Hematopoietic multipotent progenitor cell treated with erythropoietin and hydrocortisone succinate and interleukin-3 and kit ligand, for 4 days (in vitro differentiated cells): ENCODE measurements at regions not wholly inside any gene's neighbourhood (a gene's known extent, or its start where the extent isn't known, plus 50 kb on each side); places are given as distances from the start of the nearest gene placed in this dataset.

Source experiments
- DNase-seq: peaks from one replicate; pipeline ENCODE4 v3.0.0-alpha.2; 2015

DNA sequence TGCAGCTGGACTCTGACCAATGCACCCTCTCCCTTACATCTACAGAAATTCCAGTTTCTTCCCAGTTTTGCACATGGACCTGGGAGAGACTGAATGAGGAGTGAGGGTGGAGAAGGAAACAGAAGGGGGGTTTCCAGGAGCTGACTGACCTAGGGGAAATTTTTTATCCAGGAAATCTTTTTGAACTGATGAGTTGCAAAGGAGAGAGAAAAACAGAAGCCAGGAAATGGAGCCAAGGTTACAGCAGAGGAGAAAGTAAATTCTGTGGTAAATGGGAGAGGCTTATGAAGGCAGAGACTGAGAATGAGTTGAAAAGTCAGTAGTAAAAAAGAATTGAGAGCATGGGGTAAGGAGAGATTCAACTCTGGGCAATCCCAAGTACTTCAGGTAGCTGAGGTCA, 192.8 kb downstream of the SMIM20 start:
- no peak for DNase-seq

DNA sequence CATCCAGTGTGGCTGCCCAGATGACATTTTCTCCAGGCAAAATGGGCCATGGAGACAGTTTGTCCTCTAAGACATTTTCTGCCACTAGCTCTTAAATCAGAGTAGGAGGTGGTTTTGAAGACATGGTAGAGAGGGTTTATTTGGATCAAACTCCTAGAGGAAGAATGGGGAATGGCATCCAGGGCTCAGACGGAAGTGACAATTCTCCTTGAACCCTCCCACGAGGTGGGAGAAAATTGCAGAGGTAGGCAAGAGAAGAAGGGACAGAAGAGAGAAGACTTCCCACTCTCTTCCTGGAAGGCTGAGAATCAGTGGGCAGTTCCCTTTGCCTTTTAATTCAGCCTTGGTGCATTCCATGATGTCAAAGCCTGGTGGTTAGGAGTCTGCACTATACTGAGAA, 194.0 kb downstream of the SMIM20 start:
- DNase-seq, result no peak

DNA sequence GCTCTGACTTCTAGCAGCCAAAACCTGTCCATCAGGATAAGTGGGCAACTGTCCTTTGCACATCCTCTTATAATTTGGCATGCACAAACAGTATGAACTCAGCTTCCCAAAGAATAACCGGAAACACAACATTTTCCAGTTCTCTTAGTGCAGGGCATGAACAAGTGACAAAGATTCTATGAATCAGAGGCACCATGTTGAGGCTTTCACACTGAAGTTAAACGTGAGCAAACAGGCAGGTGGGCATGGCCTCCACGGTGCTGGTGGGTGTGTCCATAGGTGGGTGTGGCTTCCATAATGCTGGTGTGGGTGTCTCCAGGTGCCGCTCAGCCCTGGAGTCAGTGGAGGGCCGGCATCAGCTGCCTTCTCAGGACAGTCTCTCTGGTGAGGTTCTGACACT, 196.5 kb downstream of the SMIM20 start:
- no peak for DNase-seq

DNA sequence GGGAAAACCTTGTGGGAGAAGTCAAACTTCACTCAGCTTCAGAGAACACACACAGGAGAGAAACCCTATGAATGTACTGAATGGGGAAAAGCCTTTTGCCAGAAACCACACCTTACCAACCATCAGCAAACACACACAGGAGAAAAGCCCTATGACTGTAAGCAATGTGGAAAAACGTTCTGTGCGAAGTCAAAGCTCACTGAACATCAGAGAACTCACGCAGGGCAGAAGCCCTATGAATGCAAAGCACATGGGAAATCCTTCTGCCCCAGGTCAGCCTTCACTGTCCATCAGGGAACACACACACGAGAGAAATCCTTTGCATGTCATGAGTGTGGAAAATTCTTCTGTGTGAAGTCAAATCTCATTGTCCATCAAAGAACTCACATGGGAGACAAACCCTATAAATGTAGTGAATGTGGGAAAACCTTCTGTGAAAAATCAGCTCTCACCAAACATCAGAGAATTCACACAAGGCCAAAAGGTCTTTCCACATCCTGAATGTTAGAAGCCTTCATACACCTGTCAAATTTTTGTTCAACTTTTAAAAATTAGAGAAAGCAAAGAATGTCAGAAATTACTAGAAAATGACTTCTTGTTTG, 199.4 kb downstream of the SMIM20 start:
- DNase-seq, result no peak

DNA sequence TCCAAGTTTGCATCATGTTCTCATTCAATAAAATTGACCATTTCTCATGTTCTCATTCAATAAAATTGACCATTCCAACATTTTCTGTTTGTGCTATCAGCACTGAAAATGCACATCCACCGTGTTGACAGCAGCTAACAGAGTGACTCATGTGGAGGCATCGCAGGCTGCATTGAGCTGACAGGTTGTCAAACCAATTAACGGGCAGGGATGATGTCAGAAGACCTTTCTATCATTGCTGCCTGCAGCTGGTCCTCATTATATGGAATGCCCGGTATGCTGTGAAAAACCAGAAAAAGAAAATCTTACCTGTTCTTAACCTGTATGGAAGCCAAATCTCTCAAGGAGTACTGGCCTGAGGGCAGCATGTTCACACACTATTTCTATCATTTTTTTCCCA, 202.0 kb downstream of the SMIM20 start:
- no peak for DNase-seq

DNA sequence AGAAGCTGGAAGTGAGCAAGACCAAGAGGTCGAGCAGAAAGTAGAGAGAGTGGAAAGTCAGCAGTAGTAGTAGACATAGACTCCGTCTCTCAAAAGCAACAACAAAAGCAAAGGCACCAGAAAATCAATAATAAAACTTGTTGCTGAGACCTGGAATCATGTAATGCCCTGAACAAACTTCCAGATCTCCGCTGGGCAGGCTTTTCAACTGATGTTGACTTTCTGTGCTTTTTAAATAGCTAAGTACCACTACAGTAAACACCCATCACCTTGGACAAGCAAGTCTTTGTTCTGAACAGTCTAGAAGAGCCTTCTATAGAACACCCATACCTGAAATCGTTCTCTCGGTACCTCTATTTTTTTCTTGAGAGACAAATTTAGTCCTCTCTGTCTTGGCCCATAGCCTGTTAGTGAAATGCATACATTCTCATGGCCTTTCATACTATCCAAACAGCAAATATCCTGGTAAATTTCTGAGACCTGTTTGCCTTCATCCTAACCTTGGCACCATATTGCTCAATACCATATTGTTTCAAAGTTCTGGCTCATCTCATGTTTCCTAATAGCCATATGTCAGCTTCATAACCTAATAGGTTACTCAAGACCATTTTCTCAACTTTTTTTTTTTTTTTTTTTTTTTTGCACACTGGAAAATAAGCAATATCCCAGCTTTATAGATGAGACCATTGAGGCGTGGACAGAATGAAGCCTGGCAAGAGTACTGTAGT, 200.6 kb upstream of the RBPJ start:
- no peak for DNase-seq

DNA sequence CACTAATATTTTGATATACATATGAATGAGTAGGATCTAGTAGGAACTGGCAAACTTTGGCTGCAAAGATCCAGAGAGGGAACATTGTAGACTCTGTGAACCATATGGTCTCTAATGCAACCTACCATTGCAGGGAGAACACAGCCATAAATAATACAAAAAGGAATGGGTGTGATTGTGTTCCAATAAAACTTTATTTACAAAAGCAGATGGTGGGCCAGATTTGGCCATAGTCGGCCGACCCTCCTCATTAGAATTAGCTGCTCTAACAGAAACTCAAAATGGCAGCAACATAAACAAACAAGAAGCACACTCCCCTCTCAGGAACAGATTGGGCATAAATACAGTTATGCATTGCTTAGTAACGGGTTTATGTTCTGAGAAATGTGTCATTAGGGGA, 198.1 kb upstream of the RBPJ start:
- no peak for DNase-seq

DNA sequence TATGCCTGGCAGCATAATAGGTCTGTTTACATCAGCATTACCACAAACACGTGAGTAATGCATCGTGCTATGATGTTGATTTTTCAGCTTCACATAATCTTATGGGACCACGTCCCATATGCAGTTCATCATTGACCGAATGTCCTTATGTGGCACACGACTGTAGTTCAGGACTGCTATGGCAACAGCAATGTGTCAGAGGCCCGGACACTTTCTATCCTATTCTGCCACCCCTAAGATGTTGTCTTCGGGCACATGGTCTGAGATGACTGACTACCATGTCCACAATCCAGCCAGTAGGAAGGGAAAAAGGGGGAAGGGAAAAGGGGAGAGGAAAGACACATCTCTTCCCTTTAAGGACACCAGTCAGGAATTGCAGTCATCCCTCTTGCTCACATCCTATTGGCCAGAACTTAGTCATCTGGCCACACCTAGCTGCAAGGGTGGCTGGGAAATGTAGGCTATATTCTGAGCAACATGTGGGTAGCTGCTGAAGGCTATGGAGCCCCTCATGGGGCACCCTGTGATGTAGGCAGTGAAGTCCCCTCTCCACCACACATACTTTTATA, 196.0 kb upstream of the RBPJ start:
- DNase-seq, result no peak

DNA sequence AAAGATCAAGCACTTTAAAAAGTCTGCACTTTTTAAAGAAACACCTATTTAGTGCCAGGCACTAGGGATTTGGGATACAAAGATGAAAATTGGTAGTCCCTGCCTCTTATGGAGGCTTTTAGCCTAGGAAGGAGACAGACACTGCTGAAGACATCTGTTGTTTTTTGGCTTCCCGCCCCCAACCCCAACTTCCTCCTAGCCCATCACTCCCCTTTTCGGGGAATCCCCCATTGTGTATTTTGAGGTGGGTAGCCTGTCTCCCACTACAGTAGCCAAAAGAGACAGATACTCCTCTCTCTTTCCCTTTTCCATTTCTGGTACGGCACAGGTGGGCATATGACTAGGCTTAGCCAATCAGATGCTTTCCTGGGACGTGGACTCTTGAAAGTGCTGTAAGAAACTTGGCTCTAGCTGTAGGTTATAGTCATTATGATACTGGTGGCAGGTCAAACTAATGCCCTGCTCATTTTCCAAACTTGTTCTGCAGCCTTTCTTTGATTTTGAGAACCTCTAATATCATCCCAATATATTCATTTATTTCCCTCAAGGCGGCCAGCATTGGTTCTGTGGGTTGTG, 194.6 kb upstream of the RBPJ start:
- DNase-seq, result peak; percentile 20

DNA sequence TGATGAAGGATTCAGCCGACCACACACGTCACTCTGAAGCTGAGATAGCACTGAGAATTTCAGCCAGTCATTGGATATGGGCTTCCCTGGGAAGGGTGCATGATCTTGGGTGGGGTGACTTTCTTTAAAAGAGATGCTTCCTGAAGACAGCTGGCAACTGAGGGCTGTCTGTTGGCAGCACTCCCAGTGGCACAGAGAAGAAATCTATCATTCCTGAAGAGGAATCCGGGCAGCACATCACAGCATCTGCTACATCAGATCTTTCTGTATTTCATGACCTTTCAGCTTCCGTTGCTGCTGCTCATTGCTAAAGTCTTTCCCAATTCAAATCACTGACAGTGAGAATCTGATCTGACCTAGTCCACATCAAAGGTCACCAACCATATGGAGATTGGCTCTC, 193.8 kb upstream of the RBPJ start:
- no peak for DNase-seq

DNA sequence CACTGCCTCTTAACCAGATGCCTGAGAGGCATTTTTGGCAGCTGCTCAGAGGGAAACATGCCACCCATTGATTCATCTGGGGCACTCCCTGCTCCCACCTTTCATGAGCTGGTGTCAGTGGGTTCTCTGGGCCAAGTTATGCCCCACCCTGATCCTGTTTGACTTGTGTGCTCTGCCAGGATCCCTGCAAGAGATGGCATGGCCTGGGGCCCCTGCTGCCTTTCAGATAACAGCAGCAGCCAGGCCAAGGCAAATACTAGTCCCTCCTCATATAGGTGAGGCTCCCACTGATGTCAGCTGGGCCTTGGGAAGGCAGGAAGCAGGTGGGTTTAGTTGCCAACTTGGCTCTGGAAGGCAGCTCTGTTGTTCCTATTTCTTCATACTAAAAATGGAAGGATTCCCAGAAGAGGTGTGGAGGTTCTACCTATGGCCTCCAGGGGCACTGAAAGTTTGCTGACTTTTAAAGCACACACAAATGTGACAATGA, 192.9 kb upstream of the RBPJ start:
- no peak for DNase-seq

DNA sequence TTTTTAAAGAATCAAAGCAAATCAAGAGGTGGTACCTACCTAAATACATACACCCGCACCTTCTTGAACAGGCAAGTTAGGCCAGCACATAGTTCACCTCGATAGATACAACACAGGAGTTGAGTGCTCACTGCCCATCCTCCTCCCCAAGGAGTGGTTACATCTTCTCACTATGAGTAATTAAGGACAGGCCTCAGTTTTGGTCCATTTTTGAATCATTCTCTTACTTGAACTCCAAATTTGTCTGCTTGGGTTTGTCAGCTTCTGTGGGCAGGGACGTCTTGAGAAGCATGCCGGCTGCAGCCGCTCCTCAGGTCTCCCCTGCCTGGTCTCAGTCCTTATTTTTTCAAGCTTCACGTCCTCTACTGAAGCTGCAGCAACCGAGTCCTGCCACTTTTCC, 190.6 kb upstream of the RBPJ start:
- no peak for DNase-seq

DNA sequence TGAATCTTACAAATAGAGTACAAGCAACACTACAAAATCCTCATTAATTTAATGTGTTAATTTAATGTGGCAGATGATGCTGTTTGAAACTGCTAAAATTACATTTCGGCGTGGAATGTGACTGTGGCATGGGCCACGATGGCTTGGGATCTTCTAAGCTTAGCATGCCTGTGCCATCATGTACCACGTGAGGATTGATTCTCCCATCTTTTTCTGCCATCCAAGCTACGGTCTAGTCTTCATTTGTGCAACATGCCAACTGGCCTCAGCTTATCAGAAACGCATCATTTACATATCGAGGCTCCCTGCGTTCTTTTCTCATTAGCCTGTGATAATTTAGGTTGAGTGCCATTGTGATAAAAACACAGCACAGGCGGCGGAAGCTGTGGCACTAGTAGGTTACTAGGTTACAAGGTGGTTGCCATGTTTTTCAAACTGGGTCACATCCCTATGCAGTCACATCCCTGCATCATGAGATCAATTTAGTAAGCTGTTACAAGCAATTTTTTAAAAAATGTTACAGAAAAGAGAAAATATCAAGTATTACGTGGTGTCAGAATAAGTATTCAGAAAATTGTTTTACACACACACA, 189.9 kb upstream of the RBPJ start:
- no peak for DNase-seq

DNA sequence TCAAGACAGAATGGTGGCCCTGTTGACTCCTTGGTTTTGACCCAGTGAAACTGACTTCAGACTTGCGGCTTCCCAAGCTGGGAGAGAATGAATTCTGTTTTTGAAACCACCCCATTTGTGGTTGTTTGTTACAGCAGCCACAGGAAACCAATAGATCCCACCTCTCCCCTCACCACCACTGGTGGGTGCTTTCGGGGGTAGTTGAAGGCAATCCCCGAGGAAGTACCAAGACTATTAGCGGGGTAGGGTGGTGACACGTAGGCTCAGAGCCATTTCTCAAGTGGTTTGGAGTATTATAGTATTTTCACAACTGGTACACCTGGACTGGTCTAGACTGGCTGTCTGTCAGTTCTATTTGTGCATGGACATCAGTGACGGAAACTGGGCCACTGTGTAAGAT, 189.1 kb upstream of the RBPJ start:
- DNase-seq, result no peak

DNA sequence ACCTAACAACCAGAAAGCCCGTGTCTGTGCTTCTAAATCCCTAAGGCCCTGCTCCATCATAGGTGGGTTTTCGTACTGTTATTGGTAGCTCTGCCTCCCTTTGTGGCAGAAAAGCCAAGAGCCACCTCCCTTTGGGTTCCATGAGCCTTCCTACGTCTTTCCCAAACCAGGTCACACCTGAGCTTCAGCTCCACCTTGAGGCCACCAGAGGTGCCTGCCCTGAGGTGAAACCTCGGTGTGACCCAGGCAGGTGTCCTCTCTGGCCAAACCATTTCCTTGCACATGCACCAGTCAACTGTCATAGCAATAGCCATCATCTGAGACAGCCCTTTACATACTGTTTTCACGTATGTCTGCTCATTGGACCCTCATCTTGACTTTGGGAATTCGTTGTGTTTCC, 188.0 kb upstream of the RBPJ start:
- DNase-seq, result no peak

DNA sequence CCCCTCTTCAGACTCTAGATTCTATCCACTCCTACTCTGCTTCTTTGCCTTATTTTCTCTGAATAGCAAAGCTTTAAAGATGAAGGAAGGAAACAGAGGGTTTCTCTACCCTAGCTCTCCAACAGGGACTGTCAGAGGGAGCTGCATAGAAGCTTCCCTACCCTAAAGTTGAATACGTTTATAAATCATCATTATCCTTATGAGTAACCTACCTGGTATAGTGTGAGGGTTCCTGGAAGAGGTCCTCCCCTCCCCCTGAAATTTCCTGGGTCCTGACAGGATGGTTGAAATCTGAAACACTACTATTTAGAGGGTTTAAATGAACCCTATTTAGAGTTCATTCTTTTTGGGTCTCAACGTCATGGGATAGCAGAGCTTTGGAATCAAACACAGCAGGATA, 187.0 kb upstream of the RBPJ start:
- no peak for DNase-seq

DNA sequence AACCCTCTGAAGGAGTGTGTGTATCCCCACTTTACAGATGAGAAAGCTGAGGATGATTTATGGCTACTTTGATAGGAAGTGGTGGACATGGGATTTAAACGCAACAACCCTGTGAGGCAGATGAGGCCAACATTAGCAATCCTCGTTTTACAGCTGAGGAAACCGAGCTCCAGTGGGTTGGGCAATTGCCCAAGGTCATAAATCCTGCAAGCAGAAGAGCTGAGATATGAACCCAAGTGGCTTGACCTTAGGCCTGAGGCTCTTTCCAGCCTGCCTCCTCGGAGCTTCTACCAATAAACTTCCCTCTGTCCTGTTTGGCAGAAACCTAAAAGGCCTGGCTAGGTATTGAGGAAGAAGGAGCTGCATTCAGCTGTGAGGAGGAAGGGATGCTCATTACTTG, 185.5 kb upstream of the RBPJ start:
- no peak for DNase-seq

DNA sequence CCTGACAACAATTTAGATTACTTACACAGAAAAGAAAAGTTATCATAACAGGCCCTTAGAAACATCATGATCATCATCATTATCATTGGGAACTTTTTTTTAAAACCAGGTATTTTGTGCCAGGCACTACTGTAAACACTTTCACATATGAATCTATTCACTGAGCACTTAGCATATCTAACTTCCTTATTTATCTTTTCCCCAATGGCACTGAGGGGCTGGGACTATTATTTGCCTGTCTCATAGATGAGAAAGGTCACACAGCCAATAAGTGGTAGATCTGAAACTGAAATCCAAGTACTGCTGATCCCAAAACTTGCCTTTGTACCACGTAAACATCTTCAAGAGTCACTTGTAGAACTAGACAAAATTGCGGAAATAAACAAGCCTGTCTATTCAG, 184.2 kb upstream of the RBPJ start:
- no peak for DNase-seq

DNA sequence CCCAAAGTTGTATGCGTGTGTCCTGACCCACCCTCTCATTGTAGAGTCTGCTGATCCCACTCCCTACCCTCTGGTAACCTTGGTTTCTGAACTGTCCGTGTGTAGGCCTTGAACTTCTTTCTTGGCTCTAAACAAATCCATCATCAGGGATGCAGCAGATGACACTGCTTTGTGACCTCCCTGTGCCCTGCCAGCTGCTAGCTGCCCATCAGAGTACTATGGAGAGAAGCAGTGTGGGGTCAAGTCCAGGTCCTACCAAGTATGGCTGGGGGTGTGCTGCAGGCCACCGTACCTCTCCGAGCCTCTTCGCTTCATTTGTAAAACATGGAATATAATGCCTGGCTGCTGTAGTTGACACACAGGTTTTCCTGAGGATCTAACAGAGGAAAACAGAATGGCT, 183.5 kb upstream of the RBPJ start:
- no peak for DNase-seq

DNA sequence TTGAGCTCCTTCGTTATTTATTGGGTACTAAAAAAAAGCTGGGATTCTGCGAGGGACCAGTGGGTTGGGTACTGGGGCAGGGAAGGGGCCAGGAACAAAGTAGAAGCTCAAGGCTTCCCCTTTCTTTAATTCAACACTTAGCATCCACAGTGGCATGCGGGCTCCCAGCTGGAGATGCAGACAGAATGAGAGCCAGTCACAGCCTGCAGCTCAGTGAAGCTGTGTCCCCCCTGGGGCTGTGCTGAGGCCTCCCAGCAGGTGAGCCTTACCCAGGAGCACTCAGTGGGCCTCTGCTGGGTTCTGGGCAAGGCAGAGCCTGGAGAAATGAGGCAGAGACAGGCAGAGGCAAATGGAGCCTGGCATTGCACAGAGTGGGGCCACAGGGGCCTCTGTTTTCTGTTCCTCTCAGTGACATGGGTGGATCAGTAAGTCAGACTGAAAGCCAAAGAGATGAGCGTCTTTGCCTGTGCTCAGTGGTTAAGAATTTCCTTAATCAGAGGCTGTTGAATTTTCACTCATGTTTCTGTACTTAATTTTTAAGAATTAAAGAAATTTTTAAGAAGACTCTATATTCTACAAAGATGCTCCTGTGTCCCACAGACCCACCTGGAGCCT, 181.4 kb upstream of the RBPJ start:
- no peak for DNase-seq

DNA sequence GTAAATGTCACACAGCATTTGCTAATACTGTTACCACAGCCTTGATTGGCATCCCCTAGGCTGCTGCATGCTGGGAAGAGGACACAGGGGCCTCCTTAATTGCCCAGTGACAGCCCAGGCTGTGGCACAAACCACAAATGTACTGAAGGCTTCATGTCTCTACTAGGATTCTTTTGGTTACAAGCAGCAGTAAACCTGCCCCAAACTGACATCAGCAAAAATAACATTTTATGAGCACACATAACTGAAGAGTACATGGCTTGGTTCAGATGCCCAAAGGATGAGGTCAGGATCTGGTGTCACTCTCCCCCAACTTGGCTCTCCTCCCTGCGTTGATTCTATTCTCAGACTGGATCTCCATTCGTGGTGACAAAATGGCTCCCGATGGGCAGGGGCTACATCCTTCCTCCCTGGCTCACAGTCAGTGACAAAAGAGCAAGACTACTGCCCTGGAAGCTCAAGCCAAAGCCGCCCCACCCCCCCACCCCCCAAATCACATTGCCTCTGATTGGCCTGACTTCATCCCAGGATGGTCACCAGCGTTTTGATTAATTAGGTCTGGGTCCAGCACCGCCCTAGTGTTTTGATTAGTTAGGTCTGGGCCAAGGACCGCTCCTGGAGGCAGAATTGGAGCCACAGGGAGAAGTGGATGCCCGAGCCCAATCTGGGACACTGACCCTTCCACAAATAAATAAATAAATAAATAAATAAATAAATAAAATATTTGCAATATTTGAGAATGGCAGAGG, 180.5 kb upstream of the RBPJ start:
- DNase-seq, result no peak

DNA sequence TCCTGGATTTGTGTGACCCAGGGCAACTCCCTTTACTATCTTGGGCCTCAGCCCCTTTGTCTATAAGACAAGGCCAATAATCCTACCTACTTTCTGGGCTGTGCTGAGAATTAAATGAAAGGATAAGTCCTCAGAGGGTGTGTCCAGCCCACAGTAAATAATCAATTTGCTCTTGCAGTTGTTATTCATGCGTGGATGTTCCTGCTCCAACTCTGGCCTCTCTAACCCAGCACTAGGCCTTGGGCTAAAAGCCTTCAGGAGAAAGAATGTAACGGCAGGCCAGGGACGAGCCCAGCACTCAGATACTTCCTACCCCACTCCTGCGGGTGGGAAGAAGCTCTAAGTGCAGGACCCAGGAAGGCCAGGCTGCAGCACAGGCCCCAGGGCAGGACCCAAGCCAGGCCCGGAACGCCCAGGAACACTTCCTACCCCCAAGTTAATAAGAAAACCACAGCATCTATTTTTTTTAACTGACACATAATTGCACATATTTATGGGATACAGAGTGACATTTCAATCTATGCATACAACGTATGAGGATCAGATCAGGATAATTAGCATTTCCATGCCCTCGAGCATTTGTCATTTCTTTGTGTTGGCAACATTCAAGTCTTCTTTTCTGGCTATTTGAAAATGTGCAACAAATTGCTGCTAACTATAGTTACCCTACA, 179.6 kb upstream of the RBPJ start:
- no peak for DNase-seq
